Adipocyte (in vitro differentiated cells): ENCODE measurements at regions not wholly inside any gene's neighbourhood (a gene's known extent, or its start where the extent isn't known, plus 50 kb on each side); places are given as distances from the start of the nearest gene placed in this dataset.
"Not testable (repeated sequence)": the region's sequence is repeated elsewhere in the genome, so short reads cannot be mapped to it uniquely, and the experiment has no call there.

Experiments used
- DNase-seq: peaks from one replicate; pipeline ENCODE4 v3.0.0-alpha.2; 2015; ENCODE audit warnings: low read depth
- H3K27me3 ChIP-seq: replicated peaks from 2 replicates; pipeline ENCODE4 v1.7.0; 2013; ENCODE audit warnings: mild to moderate bottlenecking, low read length, moderate library complexity; ENCODE audit not compliant: control insufficient read depth, insufficient read depth
- H3K36me3 ChIP-seq: 2 replicates; pipeline ENCODE4 v1.7.0; 2013; ENCODE audit warnings: low read length, mild to moderate bottlenecking, moderate library complexity; ENCODE audit not compliant: control insufficient read depth, insufficient read depth, severe bottlenecking
- H3K4me1 ChIP-seq: 2 replicates; pipeline ENCODE4 v1.7.0; 2013; ENCODE audit warnings: mild to moderate bottlenecking, low read length, moderate library complexity; ENCODE audit not compliant: control insufficient read depth, insufficient read depth
- H3K4me3 ChIP-seq: 2 replicates; pipeline ENCODE4 v1.7.0; 2013; ENCODE audit warnings: mild to moderate bottlenecking, low read length, moderate library complexity
- H3K9ac ChIP-seq: 2 replicates; pipeline ENCODE4 v1.7.0; 2013; ENCODE audit warnings: mild to moderate bottlenecking, low read length, moderate library complexity
- H3K9me3 ChIP-seq: 2 replicates; pipeline ENCODE4 v1.7.0; 2013; ENCODE audit warnings: mild to moderate bottlenecking, low read length, moderate library complexity; ENCODE audit not compliant: control insufficient read depth

DNA sequence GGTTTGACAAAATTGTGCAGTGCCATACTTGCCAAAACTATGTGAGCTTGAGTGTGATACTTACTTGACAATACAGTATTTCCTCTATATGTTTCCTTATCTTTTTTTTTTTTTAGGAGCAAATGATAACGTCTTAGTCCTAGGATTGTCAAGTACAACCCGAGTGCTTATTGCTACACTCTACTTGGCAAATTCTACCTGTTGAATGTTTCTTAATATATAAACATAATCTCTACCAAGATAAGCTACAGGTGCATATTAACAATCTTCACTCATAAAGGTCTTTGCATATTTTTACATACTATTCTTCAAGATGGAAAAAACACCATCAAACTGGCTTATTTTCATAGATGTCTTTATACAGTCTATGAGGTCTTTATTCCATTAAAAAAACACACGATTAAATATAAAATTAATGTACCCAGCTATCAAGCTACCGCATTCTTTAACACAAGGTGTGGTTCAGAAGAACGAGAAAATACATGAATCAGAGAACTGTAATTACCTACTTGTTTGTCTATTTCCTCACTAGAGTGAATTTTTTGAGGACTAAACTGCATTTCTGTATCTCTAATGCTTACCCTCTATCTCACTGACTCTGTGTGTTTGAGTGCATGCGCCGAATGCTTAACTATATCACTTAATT is 76.1 kb upstream of the PDSS1 start:
- Histone ChIP-seq H3K4me3 (no peak overlapping the region), H3K9ac (no peak overlapping the region), H3K9me3 (no peaks in the 10 kb centered on the region), H3K36me3 (no peaks in the 10 kb centered on the region), H3K27me3 (peaks cover 33% of the 10 kb centered on the region), H3K4me1 (peaks cover 4% of the 10 kb centered on the region)
- no peak for DNase-seq

DNA sequence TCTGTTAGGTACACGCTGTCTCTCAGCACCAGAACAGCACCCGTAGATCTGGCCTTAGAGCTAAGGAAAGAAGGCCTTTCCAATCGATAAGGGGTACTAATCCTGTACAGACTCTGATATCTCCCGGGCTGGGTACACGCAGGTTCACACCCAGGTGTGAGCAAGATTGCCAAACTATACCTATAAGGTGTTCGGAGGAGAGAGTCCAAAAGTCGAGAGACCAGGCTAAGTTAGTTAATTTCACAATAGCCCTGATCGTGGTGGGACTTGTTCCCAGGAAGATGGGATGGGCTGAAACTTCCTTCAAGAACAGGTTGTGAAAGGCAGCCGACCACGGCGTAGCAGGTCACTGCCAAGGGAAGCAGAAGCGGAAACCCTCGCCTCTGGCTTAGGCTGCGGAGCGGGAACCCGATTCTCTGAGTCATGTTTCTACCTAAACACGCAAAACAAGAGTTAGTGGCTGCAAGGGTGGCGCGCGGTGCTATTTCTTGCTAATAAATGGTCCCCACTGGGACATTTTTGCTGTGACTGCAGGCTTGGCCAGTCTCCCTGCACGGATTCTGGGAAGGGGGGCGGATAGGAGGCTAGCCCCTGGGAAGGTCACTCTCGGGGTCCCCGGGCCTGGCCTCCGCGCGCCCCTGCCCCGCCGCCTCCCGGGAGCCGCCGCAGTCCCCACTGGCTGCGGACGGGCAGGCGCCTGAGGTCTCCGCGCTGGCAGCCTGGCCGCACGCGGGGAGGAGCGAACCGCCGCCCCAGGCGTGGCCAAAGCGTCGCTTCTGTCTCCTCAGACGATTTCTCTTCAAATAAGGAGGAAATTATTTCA is 75.4 kb upstream of the PDSS1 start:
- Histone ChIP-seq H3K9me3 (no peaks in the 10 kb centered on the region), H3K4me1 (peaks cover 4% of the 10 kb centered on the region), H3K27me3 (peaks cover 40% of the 10 kb centered on the region), H3K4me3 (peak overlapping the region; percentile 77), H3K36me3 (no peaks in the 10 kb centered on the region), H3K9ac (peak overlapping the region; percentile 41)
- no peak for DNase-seq

DNA sequence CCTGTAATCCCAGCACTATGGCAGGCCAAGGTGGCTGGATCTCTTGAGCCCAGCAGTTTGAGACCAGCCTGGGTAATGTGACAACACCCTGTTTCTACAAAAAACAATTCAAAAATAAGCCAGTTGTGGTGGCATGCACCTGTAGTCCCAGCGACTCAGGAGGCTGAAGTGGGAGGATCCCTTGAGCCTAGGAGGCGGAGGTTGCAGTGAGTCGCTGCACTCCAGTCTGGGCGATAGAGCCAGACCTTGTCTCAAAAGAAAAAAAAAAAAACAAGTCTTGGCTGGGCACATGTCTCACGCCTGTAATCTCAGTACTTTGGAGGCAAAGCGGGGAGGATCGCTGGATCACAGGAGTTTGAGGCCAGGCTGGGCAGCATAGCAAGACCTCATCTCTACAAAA is 74.6 kb upstream of the PDSS1 start:
- no peak overlapping the region for H3K9ac ChIP-seq
- H3K4me1 ChIP-seq: peaks cover 4% of the 10 kb centered on the region
- H3K27me3 ChIP-seq: peaks cover 46% of the 10 kb centered on the region
- H3K4me3 ChIP-seq: peak overlapping the region; percentile 77
- H3K36me3 ChIP-seq: no peaks in the 10 kb centered on the region
- no peak for DNase-seq
- H3K9me3 ChIP-seq: no peaks in the 10 kb centered on the region

DNA sequence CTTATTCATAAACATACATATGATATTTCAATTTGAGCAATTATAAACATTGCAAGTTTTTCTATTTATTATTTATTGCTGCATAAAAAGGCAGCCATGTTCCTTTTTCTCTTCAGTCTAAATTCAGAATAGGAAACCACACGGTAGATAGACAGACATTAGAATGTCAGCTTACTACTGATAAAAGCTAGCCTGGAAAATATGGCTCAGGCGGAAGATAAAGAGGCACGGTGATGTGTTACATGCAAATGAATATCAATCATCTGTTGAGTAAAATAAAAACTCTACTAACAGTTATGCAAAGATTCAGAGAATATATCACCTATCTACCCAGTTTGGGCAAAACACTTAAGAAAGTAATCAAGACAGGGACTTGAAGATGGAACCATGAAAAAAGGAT is 73.5 kb upstream of the PDSS1 start:
- no peak for DNase-seq
- H3K36me3 ChIP-seq: no peaks in the 10 kb centered on the region
- no peaks in the 10 kb centered on the region for H3K9me3 ChIP-seq
- H3K4me1 ChIP-seq: peaks cover 4% of the 10 kb centered on the region
- H3K4me3 ChIP-seq: no peak overlapping the region
- peaks cover 46% of the 10 kb centered on the region for H3K27me3 ChIP-seq
- H3K9ac ChIP-seq: no peak overlapping the region

DNA sequence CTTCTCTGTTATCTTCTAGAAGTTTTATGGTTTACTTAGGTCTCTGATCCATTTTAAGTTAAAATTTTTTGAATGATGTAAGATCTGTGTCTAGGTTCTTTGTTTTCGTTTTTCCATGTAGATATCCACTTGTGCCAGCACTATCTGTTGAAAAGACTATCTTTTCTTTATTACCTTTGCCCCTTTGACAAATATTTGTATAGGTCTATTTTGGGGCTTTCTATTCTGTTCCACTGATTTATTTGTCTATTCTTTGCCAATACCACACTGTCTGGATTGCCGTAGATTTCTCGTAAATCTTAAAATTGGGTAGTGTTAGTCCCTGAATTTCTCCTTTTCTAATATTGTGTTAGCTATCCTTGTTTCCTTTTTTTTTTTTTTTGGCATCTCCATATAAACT is 71.4 kb upstream of the PDSS1 start:
- peaks cover 46% of the 10 kb centered on the region for H3K27me3 ChIP-seq

DNA sequence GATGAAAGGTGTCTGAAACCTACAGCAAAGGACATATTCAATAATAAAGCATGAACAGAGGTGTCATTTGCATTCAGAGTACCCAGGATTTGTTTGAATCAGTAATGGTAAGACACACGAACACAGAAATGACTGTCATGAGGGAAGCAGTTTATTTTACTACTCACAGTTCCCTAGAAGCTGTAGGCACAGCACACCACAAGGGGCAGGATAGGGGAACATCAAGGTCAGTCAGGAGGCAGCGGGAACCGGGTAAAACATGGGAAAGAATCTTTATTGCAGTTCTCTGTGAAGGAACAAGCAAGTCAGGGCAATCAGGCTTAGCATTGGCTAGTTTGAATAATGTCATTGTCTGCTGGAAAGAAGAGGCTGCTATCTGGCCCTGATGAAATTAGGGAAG is 70.2 kb upstream of the PDSS1 start:
- Histone ChIP-seq H3K4me1 (no peaks in the 10 kb centered on the region), H3K9ac (no peak overlapping the region), H3K27me3 (peaks cover 38% of the 10 kb centered on the region), H3K9me3 (no peaks in the 10 kb centered on the region), H3K4me3 (no peak overlapping the region), H3K36me3 (no peaks in the 10 kb centered on the region)
- DNase-seq: no peak

More for the DNA sequence above, 71.4 kb upstream of the PDSS1 start:
- H3K36me3 ChIP-seq: no peaks in the 10 kb centered on the region
- DNase-seq: no peak
- no peak overlapping the region for H3K9ac ChIP-seq
- H3K4me1 ChIP-seq: peaks cover 4% of the 10 kb centered on the region
- no peak overlapping the region for H3K4me3 ChIP-seq
- H3K9me3 ChIP-seq: no peaks in the 10 kb centered on the region

DNA sequence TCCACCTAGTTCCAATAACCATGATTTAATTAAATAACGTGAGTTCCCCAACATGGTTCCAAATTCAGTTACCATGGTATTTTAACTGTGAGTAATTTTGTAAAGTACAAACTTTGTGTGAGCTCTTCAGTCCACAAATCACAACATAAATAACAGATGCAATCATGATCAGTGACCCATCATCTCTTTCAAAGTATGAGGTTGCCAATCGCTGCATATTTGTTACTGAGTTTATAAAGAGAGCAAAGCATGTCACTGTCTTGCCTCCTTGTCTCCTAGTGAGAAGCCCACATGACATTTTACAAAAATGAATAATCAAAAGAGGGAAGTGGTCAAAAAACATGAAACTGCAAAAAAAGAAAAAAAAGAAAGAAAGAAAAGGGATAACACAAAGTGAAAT is 69.1 kb upstream of the PDSS1 start:
- DNase-seq: no peak

DNA sequence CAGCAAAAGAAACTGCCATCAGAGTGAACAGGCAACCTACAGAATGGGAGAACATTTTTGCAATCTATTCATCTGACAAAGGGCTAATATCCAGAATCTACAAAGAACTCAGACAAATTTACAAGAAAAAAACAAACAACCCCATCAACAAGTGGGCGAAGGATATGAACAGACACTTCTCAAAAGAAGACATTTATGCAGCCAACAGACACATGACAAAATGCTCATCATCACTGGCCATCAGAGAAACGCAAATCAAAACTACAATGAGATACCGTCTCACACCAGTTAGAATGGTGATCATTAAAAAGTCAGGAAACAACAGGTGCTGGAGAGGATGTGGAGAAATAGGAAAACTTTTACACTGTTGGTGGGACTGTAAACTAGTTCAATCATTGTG is 65.3 kb upstream of the PDSS1 start:
- H3K36me3 ChIP-seq, H3K4me3 ChIP-seq, DNase-seq, H3K9ac ChIP-seq, H3K27me3 ChIP-seq, H3K4me1 ChIP-seq, H3K9me3 ChIP-seq: not testable (repeated sequence)

More for the DNA sequence above, 69.1 kb upstream of the PDSS1 start:
- Histone ChIP-seq H3K9me3 (no peaks in the 10 kb centered on the region), H3K4me1 (no peaks in the 10 kb centered on the region), H3K9ac (no peak overlapping the region), H3K4me3 (no peak overlapping the region), H3K27me3 (peaks cover 38% of the 10 kb centered on the region), H3K36me3 (no peaks in the 10 kb centered on the region)

DNA sequence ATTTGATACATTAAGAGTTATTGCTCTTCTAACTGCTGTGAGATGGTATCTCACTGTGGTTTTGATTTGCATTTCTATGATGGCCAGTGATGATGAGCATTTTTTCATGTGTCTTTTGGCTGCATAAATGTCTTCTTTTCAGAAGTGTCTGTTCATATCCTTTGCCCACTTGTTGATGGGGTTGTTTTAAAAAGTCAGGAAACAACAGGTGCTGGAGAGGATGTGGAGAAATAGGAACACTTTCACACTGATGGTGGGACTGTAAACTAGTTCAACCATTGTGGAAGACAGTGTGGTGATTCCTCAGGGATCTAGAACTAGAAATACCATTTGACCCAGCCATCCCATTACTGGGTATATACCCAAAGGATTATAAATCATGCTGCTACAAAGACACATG is 63.4 kb upstream of the PDSS1 start:
- not testable (repeated sequence) for H3K4me3 ChIP-seq, H3K4me1 ChIP-seq, H3K9me3 ChIP-seq, H3K9ac ChIP-seq, H3K27me3 ChIP-seq, DNase-seq, H3K36me3 ChIP-seq

DNA sequence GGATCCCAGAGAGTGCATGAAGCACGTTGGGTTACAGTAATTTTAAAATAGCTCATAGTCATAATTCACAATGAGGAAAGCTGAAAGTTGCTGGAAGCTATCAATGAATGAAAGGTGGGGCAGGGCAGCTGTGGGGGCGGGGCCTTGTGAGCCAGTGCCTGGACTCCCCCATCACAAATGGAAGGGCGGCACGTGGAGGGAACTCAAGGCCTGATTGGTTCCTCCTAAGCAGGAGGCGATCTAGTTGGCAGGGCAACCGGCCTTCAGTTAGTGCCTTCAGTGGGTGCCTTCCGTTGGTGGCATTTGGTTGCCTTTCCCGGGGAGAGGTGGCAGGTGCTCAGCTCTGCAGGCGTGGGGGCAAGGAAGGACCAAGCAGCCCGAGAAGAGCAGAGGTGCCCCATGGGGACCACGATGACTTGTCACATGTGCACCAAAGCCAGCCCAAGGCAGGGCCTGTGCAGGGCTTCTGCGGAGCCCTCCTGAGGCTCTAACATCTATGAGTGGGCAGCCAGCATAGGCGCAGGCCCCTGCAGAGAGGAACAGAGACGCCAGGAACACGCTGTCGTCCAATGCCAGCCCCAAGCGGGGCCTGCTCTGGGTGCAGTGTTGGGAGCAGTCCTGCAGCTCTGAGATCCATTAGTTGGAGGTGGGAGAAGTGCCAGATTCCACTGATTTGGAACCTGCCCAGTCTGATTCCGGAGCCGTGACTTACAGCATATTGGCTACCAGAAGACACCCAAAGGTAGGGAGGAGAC is 59.8 kb upstream of the PDSS1 start:
- no peaks in the 10 kb centered on the region for H3K4me1 ChIP-seq

DNA sequence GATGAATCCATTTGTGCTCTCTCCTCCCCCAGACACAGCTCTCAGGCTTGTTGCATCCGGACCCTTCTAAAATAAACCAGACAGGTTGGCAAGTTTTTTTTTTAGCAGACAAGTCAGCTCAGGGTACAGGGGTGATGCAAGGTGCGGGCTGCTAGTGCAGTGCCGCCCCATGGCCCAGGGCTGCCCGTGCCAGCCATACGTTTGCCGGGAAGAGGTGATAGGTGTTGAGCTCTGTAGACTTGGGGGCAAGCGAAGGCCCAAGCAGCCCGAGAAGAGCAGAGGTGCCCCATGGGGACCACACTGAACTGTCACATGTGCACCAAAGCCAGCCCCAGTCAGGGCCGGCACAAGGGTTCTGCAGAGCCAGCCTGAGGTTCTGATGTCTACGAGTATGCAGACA is 57.1 kb upstream of the PDSS1 start:
- Histone ChIP-seq H3K4me1 (no peaks in the 10 kb centered on the region), H3K9ac (no peak overlapping the region), H3K9me3 (peaks cover 6% of the 10 kb centered on the region), H3K27me3 (no peaks in the 10 kb centered on the region), H3K36me3 (no peaks in the 10 kb centered on the region), H3K4me3 (no peak overlapping the region)
- no peak for DNase-seq

More for the DNA sequence above, 59.8 kb upstream of the PDSS1 start:
- DNase-seq: no peak
- H3K4me3 ChIP-seq: no peak overlapping the region
- H3K36me3 ChIP-seq: no peaks in the 10 kb centered on the region
- peaks cover 6% of the 10 kb centered on the region for H3K9me3 ChIP-seq
- no peaks in the 10 kb centered on the region for H3K27me3 ChIP-seq
- no peak overlapping the region for H3K9ac ChIP-seq
